IPS-20b (cell line): ENCODE measurements at regions not wholly inside any gene's neighbourhood (a gene's known extent, or its start where the extent isn't known, plus 50 kb on each side); places are given as distances from the start of the nearest gene placed in this dataset.

Experiments
- H3K27ac ChIP-seq: one replicate; pipeline ENCODE4 v1.5.1; 2013; ENCODE audit warnings: low read length
- H3K27me3 ChIP-seq: 2 replicates; pipeline ENCODE4 v1.6.1; 2013; ENCODE audit warnings: mild to moderate bottlenecking, low read length, inconsistent platforms; ENCODE audit not compliant: insufficient read depth
- H3K36me3 ChIP-seq: 2 replicates; pipeline ENCODE4 v1.6.1; 2013; ENCODE audit warnings: low read depth, mild to moderate bottlenecking, inconsistent platforms, low read length, moderate library complexity; ENCODE audit not compliant: insufficient read depth
- H3K4me1 ChIP-seq: 2 replicates; pipeline ENCODE4 v1.6.1; 2013; ENCODE audit warnings: mild to moderate bottlenecking, control low read depth, inconsistent platforms, low read length, moderate library complexity; ENCODE audit not compliant: insufficient read depth
- H3K4me3 ChIP-seq: 2 replicates; pipeline ENCODE4 v1.5.1; 2013; ENCODE audit warnings: mild to moderate bottlenecking, low read length, inconsistent platforms
- H3K9ac ChIP-seq: 2 replicates; pipeline ENCODE4 v1.6.1; 2013; ENCODE audit warnings: low read depth, mild to moderate bottlenecking, inconsistent platforms, low read length, moderate library complexity
- H3K9me3 ChIP-seq: 2 replicates; pipeline ENCODE4 v1.6.1; 2013; ENCODE audit warnings: mild to moderate bottlenecking, low read depth, low read length, inconsistent platforms; ENCODE audit not compliant: insufficient read depth

- Histone ChIP-seq H3K27me3 (no peaks in the 10 kb centered on the region), H3K36me3 (no peaks in the 10 kb centered on the region), H3K9me3 (no peaks in the 10 kb centered on the region), H3K27ac (no peak overlapping the region), H3K4me1 (no peaks in the 10 kb centered on the region), H3K4me3 (no peak overlapping the region), H3K9ac (no peak overlapping the region)
Measured at GRCh38 chr13:74084375-74084935, 49.7 kb downstream of the KLF12 start.

DNA sequence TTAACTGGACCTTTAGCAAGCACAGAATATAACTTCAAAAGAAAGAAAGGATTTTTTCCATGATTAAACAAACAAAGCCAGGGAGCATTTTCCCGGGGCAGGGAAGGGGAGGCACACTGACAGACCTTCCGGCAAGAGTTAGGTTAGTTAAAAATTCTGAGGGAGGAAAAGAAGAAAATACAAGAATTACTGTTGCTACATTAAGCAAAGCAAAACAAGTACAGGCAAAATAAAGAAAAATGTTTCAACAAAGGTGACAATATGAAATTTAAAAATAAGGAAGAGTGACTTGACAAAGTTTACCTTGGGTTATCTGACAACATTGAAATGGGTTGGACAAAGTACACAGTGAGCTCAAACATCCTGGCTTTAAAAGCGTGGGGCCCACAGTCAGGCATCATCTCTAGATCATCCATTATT, 51.5 kb downstream of the KLF12 start:
- Histone ChIP-seq H3K4me1 (no peaks in the 10 kb centered on the region), H3K27ac (no peak overlapping the region), H3K27me3 (no peaks in the 10 kb centered on the region), H3K4me3 (no peak overlapping the region), H3K9me3 (no peaks in the 10 kb centered on the region), H3K9ac (no peak overlapping the region), H3K36me3 (no peaks in the 10 kb centered on the region)

DNA sequence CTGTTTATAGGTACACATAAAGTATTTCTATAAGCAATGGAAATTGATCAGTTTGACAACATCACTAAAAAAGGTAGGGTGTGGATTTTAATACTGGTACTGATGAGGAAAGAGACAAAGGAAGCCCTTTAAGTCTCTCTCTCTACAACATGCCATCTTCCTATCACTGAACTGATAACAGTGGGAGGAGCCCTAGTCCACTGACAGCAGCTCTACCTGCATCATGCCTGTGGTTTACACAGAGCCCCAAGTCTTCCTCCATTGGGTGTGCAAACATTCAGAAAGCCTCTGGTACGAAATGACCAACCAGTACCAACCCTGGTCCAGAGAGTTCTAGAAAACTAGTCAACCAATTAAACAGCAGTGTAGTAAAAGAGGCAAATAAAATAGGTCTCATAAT, 53.4 kb downstream of the KLF12 start:
- Histone ChIP-seq H3K27me3 (no peaks in the 10 kb centered on the region), H3K9me3 (no peaks in the 10 kb centered on the region), H3K9ac (no peak overlapping the region), H3K4me1 (no peaks in the 10 kb centered on the region), H3K36me3 (no peaks in the 10 kb centered on the region), H3K27ac (no peak overlapping the region), H3K4me3 (no peak overlapping the region)

DNA sequence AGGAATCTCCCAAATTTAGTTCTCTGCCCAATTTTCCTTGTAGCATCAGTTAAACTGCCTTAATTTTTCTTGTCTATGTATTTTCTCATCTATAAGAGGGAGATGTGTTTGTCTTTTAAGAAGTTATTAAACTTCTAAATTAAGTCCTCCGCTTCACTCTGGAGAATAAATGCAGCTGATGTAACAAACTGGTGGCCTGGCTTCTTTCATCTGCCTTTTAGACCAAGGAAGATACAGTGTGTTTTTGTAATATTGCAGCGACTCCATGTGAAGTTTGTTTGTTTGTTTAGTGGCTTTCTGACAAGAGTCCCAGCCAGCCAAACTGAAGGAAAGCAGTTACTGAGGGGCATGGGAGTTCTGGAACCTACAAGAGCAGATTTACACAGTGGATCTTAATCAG, 56.4 kb downstream of the KLF12 start:
- H3K9me3 ChIP-seq = no peaks in the 10 kb centered on the region
- H3K4me3 ChIP-seq = no peak overlapping the region
- no peak overlapping the region for H3K27ac ChIP-seq
- H3K36me3 ChIP-seq = no peaks in the 10 kb centered on the region
- H3K9ac ChIP-seq = no peak overlapping the region
- no peaks in the 10 kb centered on the region for H3K27me3 ChIP-seq
- H3K4me1 ChIP-seq = peaks cover 8% of the 10 kb centered on the region; the same call in 1 of the 2 replicates

- H3K9me3 ChIP-seq = no peaks in the 10 kb centered on the region
- H3K27ac ChIP-seq = no peak overlapping the region
- H3K4me3 ChIP-seq = no peak overlapping the region
- peaks cover 8% of the 10 kb centered on the region; the same call in 1 of the 2 replicates for H3K4me1 ChIP-seq
- no peaks in the 10 kb centered on the region for H3K36me3 ChIP-seq
- no peak overlapping the region for H3K9ac ChIP-seq
- no peaks in the 10 kb centered on the region for H3K27me3 ChIP-seq
Measured at GRCh38 chr13:74077375-74077774, 56.8 kb downstream of the KLF12 start.

DNA sequence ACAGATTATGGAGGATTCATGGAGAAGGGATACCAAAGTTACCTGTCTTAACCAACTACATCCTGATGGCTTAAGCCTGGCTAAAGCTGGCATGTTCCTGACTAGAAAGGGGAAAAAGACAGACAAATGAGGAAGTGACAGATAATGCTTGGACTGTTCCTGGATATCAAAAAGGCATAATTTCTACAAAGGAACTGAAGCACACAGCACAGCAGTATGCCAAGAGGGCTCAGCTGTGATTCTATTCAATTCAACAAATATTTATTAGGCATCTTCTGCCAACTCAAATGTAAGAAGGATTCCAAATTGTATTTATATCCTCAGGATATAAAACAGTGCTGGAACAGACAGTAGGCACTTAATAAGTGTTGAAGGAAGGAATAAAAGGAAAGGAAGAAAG, 59.5 kb downstream of the KLF12 start:
- Histone ChIP-seq H3K9ac (no peak overlapping the region), H3K27me3 (no peaks in the 10 kb centered on the region), H3K4me3 (no peak overlapping the region), H3K27ac (no peak overlapping the region), H3K4me1 (peaks cover 8% of the 10 kb centered on the region; the same call in 1 of the 2 replicates), H3K36me3 (no peaks in the 10 kb centered on the region), H3K9me3 (no peaks in the 10 kb centered on the region)

- no peak overlapping the region for H3K4me3 ChIP-seq
- H3K9ac ChIP-seq = no peak overlapping the region
Measured at GRCh38 chr13:74073274-74073673, 60.9 kb downstream of the KLF12 start.

GRCh38 chr13:74070513-74070912, 63.7 kb downstream of the KLF12 start:
- H3K9ac ChIP-seq = no peak overlapping the region
- no peaks in the 10 kb centered on the region for H3K27me3 ChIP-seq
- H3K27ac ChIP-seq = no peak overlapping the region
- H3K4me3 ChIP-seq = no peak overlapping the region
- no peaks in the 10 kb centered on the region for H3K36me3 ChIP-seq
- no peaks in the 10 kb centered on the region for H3K9me3 ChIP-seq
- peaks cover 8% of the 10 kb centered on the region; the same call in 1 of the 2 replicates for H3K4me1 ChIP-seq

More at GRCh38 chr13:74073274-74073673, 60.9 kb downstream of the KLF12 start:
- no peaks in the 10 kb centered on the region for H3K27me3 ChIP-seq
- H3K9me3 ChIP-seq = no peaks in the 10 kb centered on the region
- peaks cover 8% of the 10 kb centered on the region; the same call in 1 of the 2 replicates for H3K4me1 ChIP-seq
- H3K27ac ChIP-seq = no peak overlapping the region
- H3K36me3 ChIP-seq = no peaks in the 10 kb centered on the region

GRCh38 chr13:74070065-74070464, 64.1 kb downstream of the KLF12 start:
- Histone ChIP-seq H3K4me3 (no peak overlapping the region), H3K9ac (no peak overlapping the region), H3K27me3 (no peaks in the 10 kb centered on the region), H3K9me3 (no peaks in the 10 kb centered on the region), H3K36me3 (no peaks in the 10 kb centered on the region), H3K4me1 (peaks cover 8% of the 10 kb centered on the region; the same call in 1 of the 2 replicates), H3K27ac (no peak overlapping the region)

GRCh38 chr13:74068471-74068870, 65.7 kb downstream of the KLF12 start:
- Histone ChIP-seq H3K36me3 (no peaks in the 10 kb centered on the region), H3K4me3 (no peak overlapping the region), H3K9ac (no peak overlapping the region), H3K27me3 (no peaks in the 10 kb centered on the region), H3K4me1 (peaks cover 2% of the 10 kb centered on the region; the same call in 1 of the 2 replicates), H3K9me3 (no peaks in the 10 kb centered on the region), H3K27ac (no peak overlapping the region)

- Histone ChIP-seq H3K4me3 (no peak overlapping the region), H3K9me3 (no peaks in the 10 kb centered on the region), H3K36me3 (no peaks in the 10 kb centered on the region), H3K4me1 (no peaks in the 10 kb centered on the region), H3K9ac (no peak overlapping the region), H3K27me3 (no peaks in the 10 kb centered on the region), H3K27ac (no peak overlapping the region)
Measured at GRCh38 chr13:74067818-74068217, 66.4 kb downstream of the KLF12 start.

DNA sequence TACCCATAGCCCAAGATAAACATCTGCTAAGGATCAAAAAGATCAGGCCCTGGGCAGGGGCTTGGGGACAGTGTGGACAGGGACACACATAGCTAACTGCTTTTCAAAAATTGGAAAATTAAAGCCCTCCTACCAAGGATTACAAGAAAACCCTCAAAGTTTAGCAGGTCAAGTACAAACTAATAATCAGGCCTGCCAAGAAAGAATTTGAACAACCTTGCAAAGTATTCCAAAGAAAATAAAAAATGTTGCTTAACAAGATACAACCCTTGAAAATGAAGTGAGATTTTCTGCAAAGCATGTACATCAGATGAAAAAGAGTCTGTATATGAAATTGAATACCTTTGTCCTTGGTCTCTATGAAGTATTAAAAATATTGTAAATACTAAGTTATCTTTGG, 67.3 kb downstream of the KLF12 start:
- H3K9ac ChIP-seq = no peak overlapping the region
- H3K4me1 ChIP-seq = no peaks in the 10 kb centered on the region

More for the DNA sequence above, 67.3 kb downstream of the KLF12 start:
- Histone ChIP-seq H3K36me3 (no peaks in the 10 kb centered on the region), H3K27me3 (no peaks in the 10 kb centered on the region), H3K9me3 (no peaks in the 10 kb centered on the region), H3K27ac (no peak overlapping the region), H3K4me3 (no peak overlapping the region)
